RPMI8226 (cell line): ENCODE measurements at regions not wholly inside any gene's neighbourhood (a gene's known extent, or its start where the extent isn't known, plus 50 kb on each side); places are given as distances from the start of the nearest gene placed in this dataset.
"Not testable (repeated sequence)": the region's sequence is repeated elsewhere in the genome, so short reads cannot be mapped to it uniquely, and the experiment has no call there.

Experiments used
- DNase-seq: peaks from one replicate; pipeline ENCODE4 v3.0.0-alpha.2; 2015

- DNase-seq = not testable (repeated sequence)
Observed at GRCh38 chr7:153245136-153245535, 485.6 kb downstream of the ACTR3B start.

- no peak for DNase-seq
Observed at GRCh38 chr7:153245809-153246208, 486.3 kb downstream of the ACTR3B start.

- DNase-seq = no peak
Observed at GRCh38 chr7:153247926-153248325, 488.4 kb downstream of the ACTR3B start.

- DNase-seq = no peak
Observed at GRCh38 chr7:153258686-153259085, 499.1 kb downstream of the ACTR3B start.

- DNase-seq = no peak
Observed at GRCh38 chr7:153276394-153276793, 516.8 kb downstream of the ACTR3B start.

- no peak for DNase-seq
Observed at GRCh38 chr7:153286763-153287162, 527.2 kb downstream of the ACTR3B start.

GRCh38 chr7:153290066-153290465 lies 530.5 kb downstream of the ACTR3B start:
- DNase-seq = no peak

- DNase-seq = no peak
Observed at GRCh38 chr7:153297141-153297540, 537.6 kb downstream of the ACTR3B start.

GRCh38 chr7:153301936-153302335 lies 542.4 kb downstream of the ACTR3B start:
- DNase-seq = no peak

- no peak for DNase-seq
Observed at GRCh38 chr7:153320005-153320404, 560.5 kb downstream of the ACTR3B start.

GRCh38 chr7:153320681-153321080 lies 561.1 kb downstream of the ACTR3B start:
- DNase-seq = no peak

GRCh38 chr7:153322991-153323390 lies 563.4 kb downstream of the ACTR3B start:
- DNase-seq = no peak

GRCh38 chr7:153324094-153324493 lies 564.5 kb downstream of the ACTR3B start:
- no peak for DNase-seq

GRCh38 chr7:153327683-153328082 lies 568.1 kb downstream of the ACTR3B start:
- no peak for DNase-seq

- no peak for DNase-seq
Observed at GRCh38 chr7:153331427-153331826, 571.9 kb downstream of the ACTR3B start.

GRCh38 chr7:153354071-153354470 lies 594.5 kb downstream of the ACTR3B start:
- DNase-seq = no peak

- no peak for DNase-seq
Observed at GRCh38 chr7:153370092-153370491, 610.5 kb downstream of the ACTR3B start.

- no peak for DNase-seq
Observed at GRCh38 chr7:153380636-153381035, 621.1 kb downstream of the ACTR3B start.

- peak; percentile 57 for DNase-seq
Observed at GRCh38 chr7:153381275-153382040, 621.9 kb downstream of the ACTR3B start.

- DNase-seq = no peak
Observed at GRCh38 chr7:153382641-153383101, 623.1 kb downstream of the ACTR3B start.

GRCh38 chr7:153383781-153384180 lies 624.2 kb downstream of the ACTR3B start:
- no peak for DNase-seq

- DNase-seq = no peak
Observed at GRCh38 chr7:153385502-153385901, 626.0 kb downstream of the ACTR3B start.

- no peak for DNase-seq
Observed at GRCh38 chr7:153386556-153386955, 627.0 kb downstream of the ACTR3B start.

GRCh38 chr7:153388611-153389010 lies 629.1 kb downstream of the ACTR3B start:
- no peak for DNase-seq

- no peak for DNase-seq
Observed at GRCh38 chr7:153389261-153389660, 629.7 kb downstream of the ACTR3B start.
